ENCODE measurements at regions not wholly inside any gene's neighbourhood (a gene's known extent, or its start where the extent isn't known, plus 50 kb on each side); places are given as distances from the start of the nearest gene placed in this dataset.

DNA sequence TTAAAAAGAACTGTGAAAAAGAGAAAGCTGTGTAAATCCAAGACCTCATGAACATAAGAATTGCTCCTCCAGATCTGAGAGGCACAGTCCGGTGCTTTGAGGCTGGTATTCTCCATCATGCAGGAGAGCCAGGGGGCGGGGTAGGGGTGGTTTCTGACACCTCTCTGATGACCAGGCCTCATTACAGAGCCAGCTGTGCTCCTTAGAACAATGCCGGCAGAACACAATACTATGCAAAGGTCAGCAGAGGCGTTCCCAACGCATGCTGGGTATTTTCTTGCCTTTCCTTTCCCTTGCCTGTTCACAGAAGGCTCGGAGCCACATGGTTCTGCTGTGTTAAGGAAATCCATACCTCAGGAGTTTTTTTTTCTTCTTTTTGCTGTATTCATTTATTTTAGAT, 91.2 kb upstream of the SOD3 start:
- Histone ChIP-seq H3K9ac (replicated peaks; ENCODE audit: extremely low read depth, insufficient read depth, low read length) (no peak overlapping the region), H3K4me2 (ENCODE audit: insufficient read depth, low read length) (no peak overlapping the region), H4K20me1 (replicated peaks; ENCODE audit: control insufficient read depth, extremely low read depth, insufficient read depth, low read length) (no peaks in the 10 kb centered on the region), H3K27me3 (ENCODE audit: control insufficient read depth in 2 of 2, insufficient read depth in 2 of 2, low read length in 2 of 2) (no peaks in the 10 kb centered on the region), H3K4me3 (replicated peaks in 1 of 3; ENCODE audit: insufficient read depth in 1 of 3, low read depth in 1 of 3, low read length in 3 of 3) (no peak overlapping the region), H3K9me1 (replicated peaks; ENCODE audit: control insufficient read depth, extremely low read depth, insufficient read depth, low read length) (no peaks in the 10 kb centered on the region), H3K9me3 (replicated peaks; ENCODE audit: control insufficient read depth, insufficient read depth, low read length) (no peaks in the 10 kb centered on the region), H3K79me2 (ENCODE audit: control insufficient read depth, insufficient read depth, low read length) (no peaks in the 10 kb centered on the region), H3K27ac (ENCODE audit: insufficient read depth, low read depth, low read length) (no peak overlapping the region), H3K36me3 (ENCODE audit: control insufficient read depth in 2 of 2, extremely low read depth in 1 of 2, insufficient read depth in 2 of 2, low read length in 2 of 2) (no peaks in the 10 kb centered on the region), H2AFZ (ENCODE audit: low read depth, low read length) (no peak overlapping the region), H3K4me1 (ENCODE audit: control insufficient read depth, extremely low read depth, insufficient read depth, low read length) (no peaks in the 10 kb centered on the region)
- ChIA-PET POLR2A (no interaction called here), CTCF (interaction anchor here (1.0 kb wide), 1 partner anchor 17 kb away, joined by 3 read pairs; no protein-coding TSS in a partner anchor)
- no peak for DNase-seq (ENCODE audit: low read depth, low spot score)
- TF ChIP-seq JUN (IDR thresholded peaks at IDR 0.05; ENCODE audit: borderline replicate concordance, insufficient read depth, insufficient read length, low read depth) (no peak), CTCF (IDR thresholded peaks at IDR 0.05; ENCODE audit: extremely low read depth in 1 of 2, insufficient read depth in 1 of 2, low read depth in 1 of 2, low read length in 2 of 2) (no peak), FOS (IDR thresholded peaks at IDR 0.05; ENCODE audit: borderline replicate concordance, insufficient read depth, low read length) (no peak), GATA2 (IDR thresholded peaks at IDR 0.05; ENCODE audit: insufficient read depth, insufficient read length, low read depth, low read length) (no peak), EZH2 (IDR thresholded peaks at IDR 0.05; ENCODE audit: borderline replicate concordance, low read depth, low read length, severe bottlenecking) (no peak), POLR2A (IDR thresholded peaks at IDR 0.05; ENCODE audit: low read depth, low read length) (no peak), MYC (IDR thresholded peaks at IDR 0.05; ENCODE audit: low read depth, low read length) (no peak), POLR2AphosphoS5 (IDR thresholded peaks at IDR 0.05; ENCODE audit: insufficient read depth, low read depth, low read length) (no peak)
- TF ChIP-seq, protein P1, sequence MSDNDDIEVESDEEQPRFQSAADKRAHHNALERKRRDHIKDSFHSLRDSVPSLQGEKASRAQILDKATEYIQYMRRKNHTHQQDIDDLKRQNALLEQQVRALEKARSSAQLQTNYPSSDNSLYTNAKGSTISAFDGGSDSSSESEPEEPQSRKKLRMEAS (IDR thresholded peaks at IDR 0.05; ENCODE audit: insufficient read depth, insufficient read length), result no peak
- dilution Hi-C loops (cut with MboI; ENCODE audit: extremely low pct_ligation_motif_present, low sequenced_read_pairs) (no loop called here), intact Hi-C loops (cut with micrococcal nuclease) (no loop called here)
- no TSS peak for BruUV-seq (replicated peaks)
- FAIRE-seq, result no peak

All from endothelial cell of umbilical vein (primary cell).